Lung (tissue), 11 donors: ENCODE measurements at regions not wholly inside any gene's neighbourhood (a gene's known extent, or its start where the extent isn't known, plus 50 kb on each side); places are given as distances from the start of the nearest gene placed in this dataset.

Experiments
- ATAC-seq: fragments of 200-7000 bp; cut with Tn5 transposase; one replicate; pipeline ENCODE4 v1.9.1; 2020; ENCODE audit warnings: moderate number of reproducible peaks; ENCODE audit not compliant: insufficient read depth, low FRiP score
- DNase-seq, 3 donors: peaks; one replicate each; pipeline ENCODE4 v3.0.0-alpha.2; 2013 to 2017
- H3K27ac ChIP-seq, 2 donors: one replicate each; pipeline ENCODE4 v1.5.1; 2013; ENCODE audit warnings: mild to moderate bottlenecking in 2 of 2, moderate library complexity in 2 of 2, control low read depth in 1 of 2, inconsistent platforms in 1 of 2, low read depth in 1 of 2, low read length in 1 of 2
- H3K27me3 ChIP-seq, 3 donors: one replicate each; pipeline ENCODE4 v1.5.1; 2013; ENCODE audit warnings: low read length in 2 of 3; ENCODE audit not compliant: control insufficient read depth in 3 of 3, insufficient read depth in 3 of 3
- H3K36me3 ChIP-seq, 4 donors: one replicate each; pipeline ENCODE4 v1.5.1; 2013; ENCODE audit warnings: low read length in 4 of 4, mild to moderate bottlenecking in 1 of 4, moderate library complexity in 1 of 4; ENCODE audit not compliant: control insufficient read depth in 4 of 4, insufficient read depth in 4 of 4
- H3K4me1 ChIP-seq, 5 donors: one replicate each; pipeline ENCODE4 v1.5.1; 2013; ENCODE audit warnings: low read length in 5 of 5, mild to moderate bottlenecking in 2 of 5, moderate library complexity in 1 of 5; ENCODE audit not compliant: control insufficient read depth in 5 of 5, insufficient read depth in 5 of 5
- H3K4me3 ChIP-seq: one replicate; pipeline ENCODE4 v1.5.1; 2013; ENCODE audit warnings: mild to moderate bottlenecking, control low read depth, moderate library complexity
- H3K9ac ChIP-seq, 2 donors: one replicate each; pipeline ENCODE4 v1.5.1; 2013; ENCODE audit warnings: low read length in 2 of 2, control low read depth in 1 of 2; ENCODE audit not compliant: insufficient read depth in 1 of 2
- H3K9me3 ChIP-seq, 4 donors: one replicate each; pipeline ENCODE4 v1.5.1; 2013; ENCODE audit warnings: low read length in 3 of 4, mild to moderate bottlenecking in 1 of 4, moderate library complexity in 1 of 4; ENCODE audit not compliant: control insufficient read depth in 4 of 4, insufficient read depth in 3 of 4
- WGBS, 2 donors: extraction: QIAGEN DNeasy Blood & Tissue Kit; methylation state at CpG; one replicate each; pipeline ENCODE4 v1.1.7; 2013; 5-methylcytosine and 5-hydroxymethylcytosine counted together
- TF ChIP-seq, protein P1 (sequence below): IDR thresholded peaks from 2 replicates; pipeline ENCODE4 v1.5.1; 2012; ENCODE audit warnings: mild to moderate bottlenecking; ENCODE audit errors: control extremely low read depth, extremely low read depth
- donor health status: control.
- donor health status: control.
- donor health status: Bipolar disorder and iron deficiency.
- donor health status: healthy.
- donor health status: DM: yes; HTN: yes; CAD: no.

DNA sequence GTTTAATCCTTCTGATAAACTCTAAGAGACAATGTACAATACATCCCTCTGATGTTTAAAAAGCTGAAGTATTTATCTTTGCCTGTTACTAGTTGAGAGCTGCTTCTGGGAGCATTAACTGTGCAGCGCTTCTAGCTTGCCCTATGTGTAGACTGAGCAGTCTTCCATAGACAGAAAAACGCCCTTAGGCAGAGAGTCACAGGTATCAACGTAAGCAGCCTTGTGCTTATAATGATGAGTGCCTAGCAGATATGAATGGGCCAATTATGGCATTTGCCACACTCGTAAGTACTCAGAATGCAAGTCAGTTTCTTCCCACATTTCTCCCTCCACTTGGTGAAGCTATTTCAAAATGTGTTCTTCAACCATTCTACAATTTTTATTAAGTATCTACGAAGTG, 731.1 kb upstream of the SLC8A1 start:
- H3K4me3 ChIP-seq = no peak overlapping the region
- H3K4me1 ChIP-seq = no peaks in the 10 kb centered on the region
- H3K9ac ChIP-seq = no peak overlapping the region
- ATAC-seq (no peak), DNase-seq (no peak)
- no peaks in the 10 kb centered on the region for H3K27me3 ChIP-seq
- 74 to 81% methylated on average over 5 of the region's 5 CpGs for WGBS, 2 donors
- TF ChIP-seq, protein P1, sequence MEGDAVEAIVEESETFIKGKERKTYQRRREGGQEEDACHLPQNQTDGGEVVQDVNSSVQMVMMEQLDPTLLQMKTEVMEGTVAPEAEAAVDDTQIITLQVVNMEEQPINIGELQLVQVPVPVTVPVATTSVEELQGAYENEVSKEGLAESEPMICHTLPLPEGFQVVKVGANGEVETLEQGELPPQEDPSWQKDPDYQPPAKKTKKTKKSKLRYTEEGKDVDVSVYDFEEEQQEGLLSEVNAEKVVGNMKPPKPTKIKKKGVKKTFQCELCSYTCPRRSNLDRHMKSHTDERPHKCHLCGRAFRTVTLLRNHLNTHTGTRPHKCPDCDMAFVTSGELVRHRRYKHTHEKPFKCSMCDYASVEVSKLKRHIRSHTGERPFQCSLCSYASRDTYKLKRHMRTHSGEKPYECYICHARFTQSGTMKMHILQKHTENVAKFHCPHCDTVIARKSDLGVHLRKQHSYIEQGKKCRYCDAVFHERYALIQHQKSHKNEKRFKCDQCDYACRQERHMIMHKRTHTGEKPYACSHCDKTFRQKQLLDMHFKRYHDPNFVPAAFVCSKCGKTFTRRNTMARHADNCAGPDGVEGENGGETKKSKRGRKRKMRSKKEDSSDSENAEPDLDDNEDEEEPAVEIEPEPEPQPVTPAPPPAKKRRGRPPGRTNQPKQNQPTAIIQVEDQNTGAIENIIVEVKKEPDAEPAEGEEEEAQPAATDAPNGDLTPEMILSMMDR = no peak
- no peaks in the 10 kb centered on the region for H3K36me3 ChIP-seq
- H3K9me3 ChIP-seq = no peaks in the 10 kb centered on the region
- no peak overlapping the region for H3K27ac ChIP-seq

DNA sequence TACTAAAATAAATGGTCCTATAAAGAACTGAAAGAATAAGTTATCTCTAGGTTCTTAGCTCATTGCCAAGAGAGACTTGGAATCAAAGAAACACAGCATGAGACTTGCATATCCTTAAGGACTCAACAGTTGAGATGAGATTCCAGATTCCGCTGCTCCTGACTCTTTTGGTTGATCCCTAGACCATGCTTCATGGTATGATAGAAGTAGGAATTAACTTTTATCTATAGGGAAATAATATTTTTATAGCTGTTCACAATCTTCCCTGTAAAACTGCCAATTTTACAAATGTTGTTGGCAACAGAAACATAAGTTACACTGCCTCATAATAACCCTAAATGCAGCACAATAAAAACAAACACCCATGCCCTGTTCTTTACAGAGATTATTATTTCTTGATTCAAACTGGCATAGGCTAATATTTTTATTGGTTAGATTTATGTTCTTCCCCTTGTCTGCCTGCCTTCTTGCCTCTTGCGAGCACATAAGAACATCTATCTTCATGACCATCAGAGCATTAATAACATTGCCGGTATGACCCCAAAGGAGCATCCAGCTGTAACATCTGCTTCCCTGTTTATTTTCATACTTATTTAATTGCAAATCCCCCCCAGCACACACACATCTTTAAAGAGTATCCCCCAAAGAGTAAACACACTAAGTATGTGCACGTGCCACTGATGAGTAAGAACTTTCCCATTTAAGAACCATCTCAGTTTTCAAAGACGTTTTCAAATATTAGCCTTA, 735.7 kb upstream of the SLC8A1 start:
- H3K4me1 ChIP-seq = no peaks in the 10 kb centered on the region
- WGBS, 2 donors = 70 to 83% methylated on average over 5 of the region's 5 CpGs
- no peaks in the 10 kb centered on the region for H3K36me3 ChIP-seq
- ATAC-seq (no peak), DNase-seq (peak in 1 of 3 donors; percentile 1)
- H3K27ac ChIP-seq = no peak overlapping the region
- no peak overlapping the region for H3K4me3 ChIP-seq
- no peaks in the 10 kb centered on the region for H3K9me3 ChIP-seq
- no peak overlapping the region for H3K9ac ChIP-seq
- TF ChIP-seq, protein P1 = no peak
- H3K27me3 ChIP-seq = no peaks in the 10 kb centered on the region

DNA sequence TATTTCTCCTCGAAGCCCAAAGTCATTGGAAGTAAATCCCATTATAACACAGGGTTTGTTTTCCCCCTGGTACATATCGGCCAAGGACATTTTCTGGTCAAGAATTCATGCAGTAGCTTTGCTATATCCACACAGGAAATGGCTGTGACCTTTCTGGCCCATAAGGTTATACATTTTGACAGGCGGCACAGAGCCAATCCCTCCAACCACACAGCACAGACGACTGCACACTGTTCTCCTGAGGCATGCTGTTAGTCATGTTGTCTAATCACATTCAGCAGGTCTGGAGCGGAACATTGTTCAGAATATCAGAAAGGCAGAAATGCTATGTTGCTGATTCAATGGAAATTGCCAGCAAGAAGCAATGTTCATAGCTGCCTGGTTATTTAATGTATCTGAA, 742.3 kb upstream of the SLC8A1 start:
- WGBS, 2 donors = 51 to 68% methylated on average over 5 of the region's 5 CpGs
- H3K4me1 ChIP-seq = peaks cover 0 to 4% (median 2%) of the 10 kb centered on the region in 5 donors
- no peaks in the 10 kb centered on the region for H3K36me3 ChIP-seq
- no peaks in the 10 kb centered on the region for H3K9me3 ChIP-seq
- peak overlapping the region in 1 of 2 donors; percentile 23 for H3K9ac ChIP-seq
- H3K27me3 ChIP-seq = no peaks in the 10 kb centered on the region
- DNase-seq (peak; percentile 32 to 58 (median 39)), ATAC-seq (no peak)
- TF ChIP-seq, protein P1 = no peak
- H3K4me3 ChIP-seq = no peak overlapping the region
- H3K27ac ChIP-seq = no peak overlapping the region
